NCI-H1048 (cell line): ENCODE measurements at regions not wholly inside any gene's neighbourhood (a gene's known extent, or its start where the extent isn't known, plus 50 kb on each side); places are given as distances from the start of the nearest gene placed in this dataset.
A peak's percentile ranks its signal among the peaks of the same experiment; 100 is the strongest.

Experiments
- DNase-seq: peaks from one replicate; lab custom pipeline; 2025; lab: John Stamatoyannopoulos, UW

DNA sequence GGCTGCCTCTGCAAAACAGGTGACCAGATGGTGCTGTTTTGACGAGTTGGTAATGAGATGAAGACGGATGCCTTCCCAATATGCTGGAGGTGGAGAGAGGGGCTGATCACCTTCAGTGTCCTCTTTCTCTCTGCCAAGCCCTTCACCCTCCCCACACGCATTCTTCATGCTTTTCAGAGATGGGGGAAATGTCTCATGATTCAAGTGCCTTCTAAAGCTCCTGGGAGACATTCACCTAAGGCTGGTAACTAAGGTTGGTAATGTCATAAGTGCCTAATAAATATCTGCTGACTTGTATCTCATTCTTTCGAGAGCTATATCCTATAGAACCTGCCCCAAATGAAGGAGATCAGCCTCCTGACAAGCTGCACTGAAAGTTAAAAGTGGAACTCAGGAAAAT lies 86.2 kb upstream of the MBNL2 start:
- DNase-seq, result no peak

GRCh38 chr13:97136418-97136817 lies 85.7 kb upstream of the MBNL2 start:
- DNase-seq, result no peak

- no peak for DNase-seq
Observed at GRCh38 chr13:97139691-97140090, 82.4 kb upstream of the MBNL2 start.

GRCh38 chr13:97140131-97140530 lies 82.0 kb upstream of the MBNL2 start:
- no peak for DNase-seq

DNA sequence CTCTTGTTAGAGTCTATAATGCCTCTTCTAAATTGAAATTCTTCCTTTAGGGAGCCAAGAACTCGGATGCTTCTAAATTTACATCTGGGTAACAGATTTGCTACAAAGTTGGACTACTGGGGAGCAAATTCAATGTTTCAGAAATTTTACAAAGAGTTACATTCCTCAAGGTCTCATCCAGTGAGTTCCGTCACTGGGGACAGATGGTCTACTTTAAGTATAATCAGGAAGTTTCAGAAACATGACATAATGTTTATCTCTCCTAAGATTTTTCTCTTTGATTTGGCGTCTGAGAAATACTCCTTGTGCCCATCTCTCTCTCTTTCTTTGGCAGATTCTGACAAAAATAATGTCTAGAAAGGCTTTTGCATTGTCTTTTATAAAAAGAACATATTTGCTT lies 81.5 kb upstream of the MBNL2 start:
- DNase-seq, result no peak

- DNase-seq, result no peak
Observed at GRCh38 chr13:97141097-97141496, 81.0 kb upstream of the MBNL2 start.

DNA sequence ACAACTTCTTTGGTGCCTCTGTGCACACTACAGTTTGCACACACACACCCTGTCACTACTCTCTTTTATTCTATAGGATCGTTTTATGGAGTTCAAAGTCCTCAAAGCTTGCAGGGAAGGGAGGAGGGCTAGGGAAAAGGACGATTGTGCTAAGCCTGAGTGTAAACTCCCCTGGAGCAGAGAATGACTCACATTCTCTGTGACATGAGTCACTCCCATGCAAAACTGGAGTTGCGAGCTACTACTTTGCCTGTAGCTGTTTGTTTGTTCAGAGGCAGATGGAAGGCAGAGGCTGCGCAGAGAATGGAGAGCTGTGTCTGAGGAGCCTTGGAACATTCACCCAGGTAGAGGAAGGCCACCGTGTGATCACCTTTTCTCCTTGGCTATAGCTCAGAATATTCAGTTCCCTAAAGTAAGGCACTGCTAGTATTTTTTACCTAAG lies 80.5 kb upstream of the MBNL2 start:
- DNase-seq, result peak; percentile 79

- DNase-seq, result no peak
Observed at GRCh38 chr13:97142452-97142851, 79.7 kb upstream of the MBNL2 start.

DNA sequence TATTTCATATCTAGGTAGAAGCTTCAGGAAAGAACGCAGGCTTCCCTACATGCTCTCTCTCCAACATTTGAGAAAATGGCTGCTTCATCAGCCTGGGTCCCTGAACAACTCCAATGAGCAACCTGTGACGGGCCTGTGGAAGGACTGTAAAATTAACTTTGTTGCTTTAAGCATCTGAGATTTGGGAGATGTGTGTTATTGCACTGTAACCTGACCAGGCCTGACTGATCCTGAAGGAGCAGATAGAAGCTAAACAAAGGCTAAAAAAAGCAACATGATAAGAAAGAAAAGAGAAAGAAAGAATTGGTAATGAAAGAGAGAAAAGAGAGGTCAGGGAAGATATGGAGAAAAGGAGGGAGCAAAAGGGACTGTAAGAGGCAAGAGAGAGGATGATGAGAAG lies 77.1 kb upstream of the MBNL2 start:
- no peak for DNase-seq

DNA sequence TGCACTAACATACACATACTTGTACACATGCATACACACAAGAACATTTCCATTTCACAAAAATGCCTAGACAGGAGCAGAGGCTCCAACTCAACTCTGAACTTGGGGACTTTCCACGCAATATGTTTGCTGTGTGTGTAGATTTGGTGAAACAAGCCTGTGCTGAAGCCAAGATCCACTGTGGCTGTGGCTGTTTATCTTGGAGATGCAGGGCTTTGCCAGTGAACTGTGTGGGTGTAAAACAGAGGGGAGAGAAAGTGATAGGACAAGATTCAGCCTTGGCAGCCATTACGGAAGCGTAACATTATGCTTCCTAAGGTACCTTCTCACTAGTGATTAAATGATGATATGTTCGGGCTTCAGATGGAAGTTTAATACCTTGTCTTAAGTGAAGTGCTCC lies 73.2 kb upstream of the MBNL2 start:
- no peak for DNase-seq

- no peak for DNase-seq
Observed at GRCh38 chr13:97160421-97160820, 61.7 kb upstream of the MBNL2 start.

DNA sequence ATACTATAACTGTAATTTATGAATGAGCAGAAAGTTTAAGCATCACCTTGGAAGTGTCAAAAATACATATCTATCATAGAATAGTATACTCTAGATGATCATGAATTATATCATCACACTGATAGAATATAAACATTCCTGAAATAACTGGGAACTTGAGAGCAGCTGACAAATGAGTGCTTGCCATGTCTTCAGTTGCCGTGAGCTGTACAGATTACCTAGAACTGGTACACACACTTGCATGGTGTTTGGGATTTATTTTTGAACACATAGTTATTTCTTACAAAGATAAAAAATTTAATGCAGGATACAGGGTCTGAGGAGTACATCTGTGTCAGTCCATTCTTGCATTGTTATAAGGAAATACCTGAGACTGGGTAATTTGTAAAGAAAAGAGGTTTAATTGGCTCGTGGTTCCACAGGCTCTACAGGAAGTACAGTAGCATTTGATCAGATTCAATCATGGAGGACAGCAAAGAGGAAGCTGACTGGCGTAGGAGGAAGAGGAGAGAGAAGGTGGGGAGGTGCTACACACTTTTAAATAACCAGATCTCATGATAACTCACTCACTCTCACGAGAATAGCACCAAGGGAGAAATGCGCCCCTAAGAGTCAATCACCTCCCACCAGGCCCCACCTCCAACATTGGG lies 60.4 kb upstream of the MBNL2 start:
- DNase-seq, result no peak

- no peak for DNase-seq
Observed at GRCh38 chr13:97165502-97166425, 56.4 kb upstream of the MBNL2 start.

DNA sequence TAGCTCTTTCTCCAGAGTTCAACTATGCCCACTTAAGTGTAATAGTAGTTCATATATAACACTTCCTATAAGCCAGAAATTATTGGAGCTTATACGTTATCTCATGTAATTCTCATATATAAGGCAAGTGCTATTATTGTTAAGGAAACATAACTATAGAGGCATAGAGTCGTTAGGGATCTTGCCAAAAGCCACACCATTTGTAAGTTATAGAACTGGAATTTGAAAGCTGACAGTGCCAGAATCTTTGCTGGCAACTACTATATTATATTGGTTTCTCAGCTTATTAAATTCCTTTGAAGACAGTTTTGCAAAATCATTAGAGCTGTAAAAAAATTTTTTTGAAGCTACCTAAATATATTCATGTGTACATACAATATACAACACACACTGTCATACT lies 51.0 kb upstream of the MBNL2 start:
- no peak for DNase-seq
